AG09309 (cell line): ENCODE measurements at regions not wholly inside any gene's neighbourhood (a gene's known extent, or its start where the extent isn't known, plus 50 kb on each side); places are given as distances from the start of the nearest gene placed in this dataset.

Experiments
- DNase-seq: peaks from one replicate; pipeline ENCODE4 v3.0.0-alpha.2; 2010; ENCODE audit warnings: low read depth
- H3K4me3 ChIP-seq: 2 replicates; pipeline ENCODE4 v1.5.1; 2011; ENCODE audit warnings: mild to moderate bottlenecking, low read depth, low read length, moderate library complexity; ENCODE audit not compliant: control insufficient read depth
- CTCF ChIP-seq: IDR thresholded peaks from 2 replicates; pipeline ENCODE4 v1.5.1; 2011; ENCODE audit warnings: mild to moderate bottlenecking, low read depth, low read length, inconsistent platforms; ENCODE audit not compliant: insufficient read depth, control insufficient read depth; ENCODE audit errors: missing control alignments

- DNase-seq: no peak
- no peak overlapping the region for H3K4me3 ChIP-seq
- TF ChIP-seq CTCF: no peak
Observed at GRCh38 chr10:93177511-93177910, 103.8 kb downstream of the CYP26A1 start.

- DNase-seq: no peak
- H3K4me3 ChIP-seq: no peak overlapping the region
- TF ChIP-seq CTCF: no peak
Observed at GRCh38 chr10:93178226-93178625, 104.5 kb downstream of the CYP26A1 start.

- no peak for DNase-seq
- H3K4me3 ChIP-seq: no peak overlapping the region
- no peak for TF ChIP-seq CTCF
Observed at GRCh38 chr10:93180482-93180931, 106.8 kb downstream of the CYP26A1 start.

- no peak for DNase-seq
- H3K4me3 ChIP-seq: no peak overlapping the region
- TF ChIP-seq CTCF: no peak
Observed at GRCh38 chr10:93181271-93182048, 107.8 kb downstream of the CYP26A1 start.

- DNase-seq: no peak
- no peak overlapping the region for H3K4me3 ChIP-seq
- TF ChIP-seq CTCF: no peak
Observed at GRCh38 chr10:93182049-93182327, 108.3 kb downstream of the CYP26A1 start.

GRCh38 chr10:93182790-93183189 is 109.1 kb downstream of the CYP26A1 start:
- no peak overlapping the region for H3K4me3 ChIP-seq
- no peak for TF ChIP-seq CTCF
- no peak for DNase-seq
